ENCODE measurements at regions not wholly inside any gene's neighbourhood (a gene's known extent, or its start where the extent isn't known, plus 50 kb on each side); places are given as distances from the start of the nearest gene placed in this dataset.

DNA sequence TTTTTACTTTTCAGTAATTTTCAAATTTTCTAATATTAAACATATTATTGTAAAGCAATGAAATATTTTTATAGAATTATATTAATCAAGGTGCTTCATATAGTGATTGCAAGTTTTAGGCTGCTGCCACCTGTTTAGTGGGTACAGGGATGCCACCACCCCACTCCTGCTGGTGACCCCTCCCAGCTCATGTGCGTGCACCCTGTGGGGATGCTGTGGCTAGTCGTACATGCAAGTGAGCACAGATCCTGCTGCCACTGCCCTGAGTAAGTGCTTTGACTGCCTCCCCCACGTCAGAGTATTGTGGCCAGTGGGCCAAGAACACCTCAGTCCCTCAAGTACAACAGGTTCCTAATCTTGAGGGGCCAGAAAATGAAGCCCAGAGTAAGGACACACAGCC lies 320.1 kb upstream of the DDI1 start:
- Mint-ChIP-seq H3K4me1 (ENCODE audit: unreplicated experiment) (no peaks in the 10 kb centered on the region), H3K36me3 (ENCODE audit: unreplicated experiment) (no peaks in the 10 kb centered on the region), H3K27ac (ENCODE audit: unreplicated experiment) (no peak overlapping the region), H3K9me3 (ENCODE audit: unreplicated experiment) (peaks cover 17% of the 10 kb centered on the region), H3K4me3 (ENCODE audit: unreplicated experiment) (no peak overlapping the region), H3K27me3 (ENCODE audit: unreplicated experiment) (peaks cover 5% of the 10 kb centered on the region)
- TF ChIP-seq, protein P1, sequence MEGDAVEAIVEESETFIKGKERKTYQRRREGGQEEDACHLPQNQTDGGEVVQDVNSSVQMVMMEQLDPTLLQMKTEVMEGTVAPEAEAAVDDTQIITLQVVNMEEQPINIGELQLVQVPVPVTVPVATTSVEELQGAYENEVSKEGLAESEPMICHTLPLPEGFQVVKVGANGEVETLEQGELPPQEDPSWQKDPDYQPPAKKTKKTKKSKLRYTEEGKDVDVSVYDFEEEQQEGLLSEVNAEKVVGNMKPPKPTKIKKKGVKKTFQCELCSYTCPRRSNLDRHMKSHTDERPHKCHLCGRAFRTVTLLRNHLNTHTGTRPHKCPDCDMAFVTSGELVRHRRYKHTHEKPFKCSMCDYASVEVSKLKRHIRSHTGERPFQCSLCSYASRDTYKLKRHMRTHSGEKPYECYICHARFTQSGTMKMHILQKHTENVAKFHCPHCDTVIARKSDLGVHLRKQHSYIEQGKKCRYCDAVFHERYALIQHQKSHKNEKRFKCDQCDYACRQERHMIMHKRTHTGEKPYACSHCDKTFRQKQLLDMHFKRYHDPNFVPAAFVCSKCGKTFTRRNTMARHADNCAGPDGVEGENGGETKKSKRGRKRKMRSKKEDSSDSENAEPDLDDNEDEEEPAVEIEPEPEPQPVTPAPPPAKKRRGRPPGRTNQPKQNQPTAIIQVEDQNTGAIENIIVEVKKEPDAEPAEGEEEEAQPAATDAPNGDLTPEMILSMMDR (IDR thresholded peaks at IDR 0.05), result no peak
- DNase-seq (ENCODE audit: extremely low spot score, unreplicated experiment), result no peak

DNA sequence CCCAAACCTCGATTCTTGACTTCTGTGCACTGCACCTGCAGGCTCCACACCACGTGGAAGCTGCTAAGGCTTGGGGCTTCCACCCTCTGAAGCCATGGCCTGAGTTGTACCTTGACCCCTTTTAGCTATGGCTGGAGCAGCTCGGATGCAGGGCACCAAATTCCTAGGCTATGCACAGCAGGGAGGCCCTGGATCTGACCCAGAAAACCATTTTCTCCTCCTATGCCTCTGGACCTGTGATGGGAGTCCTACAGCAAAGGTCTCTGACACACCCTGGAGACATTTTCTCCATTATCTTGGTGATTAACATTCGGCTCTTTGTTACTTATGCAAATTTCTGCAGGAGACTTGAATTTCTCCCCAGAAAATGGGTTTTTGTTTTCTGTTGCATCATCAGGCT lies 309.2 kb upstream of the DDI1 start:
- Mint-ChIP-seq H3K36me3 (ENCODE audit: unreplicated experiment) (no peaks in the 10 kb centered on the region), H3K9me3 (ENCODE audit: unreplicated experiment) (peaks cover 7% of the 10 kb centered on the region), H3K4me3 (ENCODE audit: unreplicated experiment) (no peak overlapping the region), H3K27me3 (ENCODE audit: unreplicated experiment) (no peaks in the 10 kb centered on the region), H3K27ac (ENCODE audit: unreplicated experiment) (no peak overlapping the region), H3K4me1 (ENCODE audit: unreplicated experiment) (peaks cover 5% of the 10 kb centered on the region)
- no peak for DNase-seq (ENCODE audit: extremely low spot score, unreplicated experiment)
- TF ChIP-seq, protein P1 (IDR thresholded peaks at IDR 0.05), result no peak

DNA sequence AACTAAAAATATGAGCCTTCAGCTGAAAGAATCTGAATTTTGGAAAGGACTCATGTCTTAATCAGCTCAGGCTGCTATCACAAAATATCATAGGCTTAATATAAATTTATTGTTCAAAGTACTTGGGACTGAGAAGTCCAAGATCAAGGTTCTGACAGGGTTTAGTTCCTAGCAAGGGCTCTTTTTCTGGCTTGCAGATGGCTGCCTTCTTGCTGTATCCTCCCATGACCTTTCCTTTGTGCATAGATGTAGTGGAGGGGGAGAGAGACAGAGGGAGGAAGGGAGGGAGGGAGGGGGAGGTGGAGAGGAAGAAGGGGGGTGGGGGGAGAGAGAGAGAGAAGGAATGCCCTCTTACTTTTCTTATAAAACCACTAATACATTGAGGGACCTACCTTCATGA lies 306.8 kb upstream of the DDI1 start:
- Mint-ChIP-seq H3K27me3 (ENCODE audit: unreplicated experiment) (no peaks in the 10 kb centered on the region), H3K27ac (ENCODE audit: unreplicated experiment) (no peak overlapping the region), H3K4me3 (ENCODE audit: unreplicated experiment) (no peak overlapping the region), H3K36me3 (ENCODE audit: unreplicated experiment) (no peaks in the 10 kb centered on the region), H3K9me3 (ENCODE audit: unreplicated experiment) (peaks cover 7% of the 10 kb centered on the region), H3K4me1 (ENCODE audit: unreplicated experiment) (peaks cover 5% of the 10 kb centered on the region)
- TF ChIP-seq, protein P1 (IDR thresholded peaks at IDR 0.05), result no peak
- DNase-seq (ENCODE audit: extremely low spot score, unreplicated experiment), result no peak

DNA sequence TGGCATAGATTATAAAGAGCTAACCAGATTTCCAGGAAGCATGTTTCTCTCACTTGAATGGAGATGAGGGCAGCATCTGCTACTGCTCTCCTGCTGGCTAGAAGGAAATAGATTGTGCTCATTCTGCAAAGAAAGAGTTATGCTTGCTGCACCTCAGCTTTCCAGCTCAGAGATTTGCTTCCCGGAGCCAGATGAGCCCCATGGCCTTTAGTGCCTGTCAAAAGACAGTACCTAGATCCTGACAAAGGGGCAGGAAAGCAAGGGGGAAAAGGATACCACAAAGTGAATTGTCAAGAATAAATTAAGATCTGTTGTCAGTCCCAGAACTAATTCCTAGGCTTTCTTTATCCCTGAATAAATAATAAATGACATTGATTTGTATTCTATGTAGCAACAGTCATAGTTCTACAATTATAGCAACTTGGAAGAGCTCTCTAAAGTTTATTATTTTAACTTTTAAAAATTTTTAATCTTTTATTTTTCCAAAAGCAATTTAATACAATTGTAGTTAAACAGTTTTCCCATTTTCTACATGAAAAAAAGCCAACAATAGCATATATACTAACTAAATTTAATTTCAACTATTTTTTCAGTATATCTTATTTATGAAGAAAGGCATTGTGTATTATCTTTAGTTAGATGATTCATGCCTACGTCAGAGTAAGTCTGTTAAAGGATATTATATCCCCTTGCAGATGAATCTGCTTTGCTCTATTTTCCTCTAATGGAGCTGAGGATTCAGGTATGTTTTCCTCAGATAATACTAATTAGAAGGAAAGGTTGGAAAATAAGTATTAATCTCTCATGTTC lies 306.1 kb upstream of the DDI1 start:
- DNase-seq (ENCODE audit: extremely low spot score, unreplicated experiment), result no peak
- peaks cover 5% of the 10 kb centered on the region for H3K4me1 Mint-ChIP-seq (ENCODE audit: unreplicated experiment)
- H3K9me3 Mint-ChIP-seq (ENCODE audit: unreplicated experiment), result peaks cover 7% of the 10 kb centered on the region
- no peak overlapping the region for H3K4me3 Mint-ChIP-seq (ENCODE audit: unreplicated experiment)
- no peaks in the 10 kb centered on the region for H3K27me3 Mint-ChIP-seq (ENCODE audit: unreplicated experiment)
- TF ChIP-seq, protein P1 (IDR thresholded peaks at IDR 0.05), result no peak
- no peaks in the 10 kb centered on the region for H3K36me3 Mint-ChIP-seq (ENCODE audit: unreplicated experiment)
- H3K27ac Mint-ChIP-seq (ENCODE audit: unreplicated experiment), result no peak overlapping the region

DNA sequence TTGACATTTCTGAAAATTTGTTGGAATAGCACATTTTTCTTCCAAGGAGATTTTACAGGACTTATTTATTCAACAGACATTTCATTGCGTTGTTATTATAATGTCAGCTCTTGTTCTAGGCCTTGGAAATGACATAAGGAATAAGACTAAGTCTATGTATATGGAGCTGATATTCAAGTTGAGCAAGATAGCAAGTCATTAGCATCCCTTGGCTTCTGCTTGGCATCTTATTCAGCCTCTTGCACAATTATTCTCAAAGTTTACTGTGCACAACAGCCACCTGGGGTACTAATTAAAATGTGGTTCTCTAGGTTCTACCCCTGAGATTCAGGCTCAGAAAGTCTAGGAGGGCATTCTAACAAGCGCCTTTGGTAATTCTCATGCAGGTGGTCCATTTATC lies 304.8 kb upstream of the DDI1 start:
- Mint-ChIP-seq H3K27me3 (ENCODE audit: unreplicated experiment) (no peaks in the 10 kb centered on the region), H3K9me3 (ENCODE audit: unreplicated experiment) (peaks cover 7% of the 10 kb centered on the region), H3K36me3 (ENCODE audit: unreplicated experiment) (no peaks in the 10 kb centered on the region), H3K27ac (ENCODE audit: unreplicated experiment) (no peak overlapping the region), H3K4me3 (ENCODE audit: unreplicated experiment) (no peak overlapping the region), H3K4me1 (ENCODE audit: unreplicated experiment) (peaks cover 5% of the 10 kb centered on the region)
- no peak for DNase-seq (ENCODE audit: extremely low spot score, unreplicated experiment)
- TF ChIP-seq, protein P1 (IDR thresholded peaks at IDR 0.05), result no peak

Data from osteocyte (in vitro differentiated cells).